Tibial nerve (tissue), 4 donors: ENCODE measurements at regions not wholly inside any gene's neighbourhood (a gene's known extent, or its start where the extent isn't known, plus 50 kb on each side); places are given as distances from the start of the nearest gene placed in this dataset.

ENCODE experiments used
- EP300 ChIP-seq, 2 donors: sonication (generic); formaldehyde crosslinking; IDR thresholded peaks; one replicate each; pipeline ENCODE4 v1.6.1; 2017; ENCODE audit warnings: antibody characterized with exemption in 2 of 2, mild to moderate bottlenecking in 1 of 2
- POLR2A ChIP-seq, 2 donors: fragments of 450-650 bp; IDR thresholded peaks; one replicate each; pipeline ENCODE4 v1.6.1; 2017; ENCODE audit warnings: antibody characterized with exemption in 2 of 2, mild to moderate bottlenecking in 2 of 2, moderate library complexity in 2 of 2
- TF ChIP-seq, protein P1 (sequence below), 5 experiments: fragments of 200-600 bp in 3 of 5; fragments of 450-650 bp in 2 of 5; sonication (generic) in 3 of 5; IDR thresholded peaks; one replicate each; pipeline ENCODE4 v1.5.1; 2016 to 2019; ENCODE audit warnings: antibody characterized with exemption in 5 of 5, mild to moderate bottlenecking in 3 of 5, moderate library complexity in 2 of 5

- TF ChIP-seq, protein P1, sequence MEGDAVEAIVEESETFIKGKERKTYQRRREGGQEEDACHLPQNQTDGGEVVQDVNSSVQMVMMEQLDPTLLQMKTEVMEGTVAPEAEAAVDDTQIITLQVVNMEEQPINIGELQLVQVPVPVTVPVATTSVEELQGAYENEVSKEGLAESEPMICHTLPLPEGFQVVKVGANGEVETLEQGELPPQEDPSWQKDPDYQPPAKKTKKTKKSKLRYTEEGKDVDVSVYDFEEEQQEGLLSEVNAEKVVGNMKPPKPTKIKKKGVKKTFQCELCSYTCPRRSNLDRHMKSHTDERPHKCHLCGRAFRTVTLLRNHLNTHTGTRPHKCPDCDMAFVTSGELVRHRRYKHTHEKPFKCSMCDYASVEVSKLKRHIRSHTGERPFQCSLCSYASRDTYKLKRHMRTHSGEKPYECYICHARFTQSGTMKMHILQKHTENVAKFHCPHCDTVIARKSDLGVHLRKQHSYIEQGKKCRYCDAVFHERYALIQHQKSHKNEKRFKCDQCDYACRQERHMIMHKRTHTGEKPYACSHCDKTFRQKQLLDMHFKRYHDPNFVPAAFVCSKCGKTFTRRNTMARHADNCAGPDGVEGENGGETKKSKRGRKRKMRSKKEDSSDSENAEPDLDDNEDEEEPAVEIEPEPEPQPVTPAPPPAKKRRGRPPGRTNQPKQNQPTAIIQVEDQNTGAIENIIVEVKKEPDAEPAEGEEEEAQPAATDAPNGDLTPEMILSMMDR (IDR thresholded peaks at IDR 0.05) = no peak
- TF ChIP-seq POLR2A (IDR thresholded peaks at IDR 0.05) = no peak
- TF ChIP-seq EP300 (IDR thresholded peaks at IDR 0.05) = no peak
Observed at GRCh38 chr18:28771849-28772248, 594.9 kb upstream of the CDH2 start.
